ENCODE measurements at regions not wholly inside any gene's neighbourhood (a gene's known extent, or its start where the extent isn't known, plus 50 kb on each side); places are given as distances from the start of the nearest gene placed in this dataset.

DNA sequence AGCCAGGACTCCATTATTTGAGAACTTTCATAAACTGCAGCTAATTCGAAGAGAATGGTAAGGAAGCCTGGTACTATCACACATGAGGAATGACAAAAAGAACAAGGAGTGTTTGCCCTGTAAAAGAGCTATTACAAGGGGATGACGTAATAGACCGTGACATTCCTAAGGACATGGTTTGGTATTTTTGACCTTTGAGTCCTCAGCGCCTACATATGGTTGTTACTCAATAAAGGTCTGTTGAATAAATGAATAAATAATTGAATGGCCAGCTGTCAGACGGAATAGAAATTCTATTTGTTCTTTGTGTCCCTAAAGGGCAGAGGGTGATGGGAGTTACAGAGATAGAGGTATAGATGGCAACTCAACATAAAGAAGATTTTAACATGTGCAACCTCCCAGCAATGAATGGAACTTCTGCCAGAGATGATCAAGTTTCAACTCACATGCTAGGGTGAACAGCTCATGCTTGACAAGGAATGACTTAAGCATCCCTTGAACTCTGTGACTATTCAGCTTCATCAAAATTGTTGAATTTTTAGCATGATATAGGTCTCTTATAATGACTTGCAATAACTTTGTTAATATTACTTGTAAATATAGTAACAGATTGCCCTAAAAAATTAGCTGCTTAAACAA, 115.4 kb downstream of the TENT5A start:
- Histone ChIP-seq H3K9me2 (ENCODE audit: insufficient read depth, low read length) (no peaks in the 10 kb centered on the region), H3K4me3 (ENCODE audit: low read length) (no peak overlapping the region), H3K9ac (ENCODE audit: low read length) (no peak overlapping the region), H2AFZ (ENCODE audit: low read depth, low read length) (no peak overlapping the region), H3K27me3 (ENCODE audit: insufficient read depth, low read depth, low read length) (no peaks in the 10 kb centered on the region), H3K79me2 (replicated peaks; ENCODE audit: insufficient read depth, low read length) (no peaks in the 10 kb centered on the region), H3K4me2 (ENCODE audit: low read length) (no peak overlapping the region), H3K27ac (ENCODE audit: low read length) (no peak overlapping the region), H3F3A (ENCODE audit: insufficient read depth, low read length, poor library complexity, severe bottlenecking) (no peaks in the 10 kb centered on the region), H3K36me3 (ENCODE audit: insufficient read depth, low read length) (no peaks in the 10 kb centered on the region), H4K20me1 (ENCODE audit: insufficient read depth) (no peaks in the 10 kb centered on the region), H3K9me3 (ENCODE audit: low read length) (no peaks in the 10 kb centered on the region)
- no peak for TF ChIP-seq TAF1 (IDR thresholded peaks at IDR 0.05; ENCODE audit: low read depth)
- TF ChIP-seq RAD21 (conservative IDR thresholded peaks at IDR 0.05), result no peak
- no peak for TF ChIP-seq EP300 (conservative IDR thresholded peaks at IDR 0.05; ENCODE audit: poor library complexity, severe bottlenecking)
- no peak for TF ChIP-seq REST (IDR thresholded peaks at IDR 0.05; ENCODE audit: borderline replicate concordance)
- no peak for TF ChIP-seq POLR2AphosphoS5 (IDR thresholded peaks at IDR 0.05)
- no peak for TF ChIP-seq SMC3 (conservative IDR thresholded peaks at IDR 0.05; ENCODE audit: poor library complexity)
- TF ChIP-seq EZH2 (IDR thresholded peaks at IDR 0.05; ENCODE audit: borderline replicate concordance, insufficient read depth, low read length, poor library complexity, severe bottlenecking), result no peak
- TF ChIP-seq, protein P1, sequence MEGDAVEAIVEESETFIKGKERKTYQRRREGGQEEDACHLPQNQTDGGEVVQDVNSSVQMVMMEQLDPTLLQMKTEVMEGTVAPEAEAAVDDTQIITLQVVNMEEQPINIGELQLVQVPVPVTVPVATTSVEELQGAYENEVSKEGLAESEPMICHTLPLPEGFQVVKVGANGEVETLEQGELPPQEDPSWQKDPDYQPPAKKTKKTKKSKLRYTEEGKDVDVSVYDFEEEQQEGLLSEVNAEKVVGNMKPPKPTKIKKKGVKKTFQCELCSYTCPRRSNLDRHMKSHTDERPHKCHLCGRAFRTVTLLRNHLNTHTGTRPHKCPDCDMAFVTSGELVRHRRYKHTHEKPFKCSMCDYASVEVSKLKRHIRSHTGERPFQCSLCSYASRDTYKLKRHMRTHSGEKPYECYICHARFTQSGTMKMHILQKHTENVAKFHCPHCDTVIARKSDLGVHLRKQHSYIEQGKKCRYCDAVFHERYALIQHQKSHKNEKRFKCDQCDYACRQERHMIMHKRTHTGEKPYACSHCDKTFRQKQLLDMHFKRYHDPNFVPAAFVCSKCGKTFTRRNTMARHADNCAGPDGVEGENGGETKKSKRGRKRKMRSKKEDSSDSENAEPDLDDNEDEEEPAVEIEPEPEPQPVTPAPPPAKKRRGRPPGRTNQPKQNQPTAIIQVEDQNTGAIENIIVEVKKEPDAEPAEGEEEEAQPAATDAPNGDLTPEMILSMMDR (IDR thresholded peaks at IDR 0.05; ENCODE audit: poor library complexity, severe bottlenecking), result no peak
- TF ChIP-seq MXI1 (conservative IDR thresholded peaks at IDR 0.05; ENCODE audit: poor library complexity, severe bottlenecking), result no peak

GRCh38 chr6:81634155-81634880, 118.2 kb downstream of the TENT5A start:
- H3K4me2 ChIP-seq (ENCODE audit: low read length), result no peak overlapping the region
- no peaks in the 10 kb centered on the region for H3K9me2 ChIP-seq (ENCODE audit: insufficient read depth, low read length)
- TF ChIP-seq REST (IDR thresholded peaks at IDR 0.05; ENCODE audit: borderline replicate concordance) (no peak), EZH2 (IDR thresholded peaks at IDR 0.05; ENCODE audit: borderline replicate concordance, insufficient read depth, low read length, poor library complexity, severe bottlenecking) (no peak), POLR2AphosphoS5 (IDR thresholded peaks at IDR 0.05) (no peak), SMC3 (conservative IDR thresholded peaks at IDR 0.05; ENCODE audit: poor library complexity) (no peak), RAD21 (conservative IDR thresholded peaks at IDR 0.05) (no peak), EP300 (conservative IDR thresholded peaks at IDR 0.05; ENCODE audit: poor library complexity, severe bottlenecking) (no peak), MXI1 (conservative IDR thresholded peaks at IDR 0.05; ENCODE audit: poor library complexity, severe bottlenecking) (no peak)
- TF ChIP-seq, protein P1 (IDR thresholded peaks at IDR 0.05; ENCODE audit: poor library complexity, severe bottlenecking), result no peak
- no peaks in the 10 kb centered on the region for H3K27me3 ChIP-seq (ENCODE audit: insufficient read depth, low read depth, low read length)
- no peaks in the 10 kb centered on the region for H3K36me3 ChIP-seq (ENCODE audit: insufficient read depth, low read length)
- no peak overlapping the region for H3K4me3 ChIP-seq (ENCODE audit: low read length)
- no peaks in the 10 kb centered on the region for H3K9me3 ChIP-seq (ENCODE audit: low read length)
- no peaks in the 10 kb centered on the region for H4K20me1 ChIP-seq (ENCODE audit: insufficient read depth)
- H3F3A ChIP-seq (ENCODE audit: insufficient read depth, low read length, poor library complexity, severe bottlenecking), result no peaks in the 10 kb centered on the region
- no peaks in the 10 kb centered on the region for H3K79me2 ChIP-seq (replicated peaks; ENCODE audit: insufficient read depth, low read length)
- no peak overlapping the region for H3K27ac ChIP-seq (ENCODE audit: low read length)
- H3K9ac ChIP-seq (ENCODE audit: low read length), result no peak overlapping the region
- no peak overlapping the region for H2AFZ ChIP-seq (ENCODE audit: low read depth, low read length)
